ENCODE measurements at regions not wholly inside any gene's neighbourhood (a gene's known extent, or its start where the extent isn't known, plus 50 kb on each side); places are given as distances from the start of the nearest gene placed in this dataset.
"Not testable (repeated sequence)": the region's sequence is repeated elsewhere in the genome, so short reads cannot be mapped to it uniquely, and the experiment has no call there.

DNA sequence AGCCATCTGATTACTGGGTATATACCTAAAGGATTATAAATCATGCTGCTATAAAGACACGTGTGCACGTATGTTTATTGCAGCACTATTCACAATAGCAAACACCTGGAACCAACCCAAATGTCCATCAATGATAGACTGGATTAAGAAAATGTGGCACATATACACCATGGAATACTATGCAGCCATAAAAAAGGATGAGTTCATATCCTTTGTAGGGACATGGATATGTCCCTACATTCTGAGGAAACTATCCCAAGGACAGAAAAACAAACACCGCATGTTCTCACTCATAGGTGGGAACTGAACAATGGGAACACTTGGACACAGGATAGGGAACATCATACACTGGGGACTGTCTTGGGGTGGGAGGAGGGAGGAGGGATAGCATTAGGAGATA, 165.7 kb downstream of the CETN3 start:
- H3K4me1 ChIP-seq (replicated peaks in 1 of 4; ENCODE audit: control insufficient read depth in 3 of 4, insufficient read depth in 4 of 4, low read length in 3 of 4); H2BK120ac ChIP-seq (replicated peaks; ENCODE audit: low read depth, low read length); H4K8ac ChIP-seq (ENCODE audit: extremely low read depth, insufficient read depth, low read length); H3K9me3 ChIP-seq (ENCODE audit: insufficient read depth in 2 of 2, low read depth in 1 of 2, low read length in 1 of 2); H2BK12ac ChIP-seq (ENCODE audit: low read depth, low read length); H3K23ac ChIP-seq (ENCODE audit: insufficient read length); H2AFZ ChIP-seq (ENCODE audit: low read length); H2BK20ac ChIP-seq (ENCODE audit: low read length); H3K56ac ChIP-seq (replicated peaks; ENCODE audit: insufficient read length, low read depth, low read length); H4K91ac ChIP-seq (replicated peaks; ENCODE audit: insufficient read length, low read length); CTCF ChIA-PET (ENCODE audit: partially characterized antibody); H4K20me1 ChIP-seq (replicated peaks in 1 of 2; ENCODE audit: control insufficient read depth in 1 of 2, insufficient read depth in 2 of 2, low read length in 2 of 2); H3K4me2 ChIP-seq (ENCODE audit: insufficient read depth in 1 of 2, low read depth in 2 of 2, low read length in 2 of 2); DNase-seq (ENCODE audit: low read depth in 1 of 2, low spot score in 2 of 2); H3K18ac ChIP-seq (ENCODE audit: extremely low read depth, low read length); H3K4me3 ChIP-seq (ENCODE audit: extremely low read depth in 1 of 4, insufficient read depth in 2 of 4, low read depth in 3 of 4, low read length in 4 of 4); H3K79me2 ChIP-seq (ENCODE audit: control insufficient read depth in 1 of 2, insufficient read depth in 2 of 2, low read length in 2 of 2); H3K9ac ChIP-seq (replicated peaks in 1 of 4; ENCODE audit: extremely low read depth in 1 of 4, low read depth in 3 of 4, low read length in 3 of 4); FAIRE-seq; H3K27ac ChIP-seq (ENCODE audit: low read depth, low read length); H3K23me2 ChIP-seq (ENCODE audit: low read depth, low read length); H3K36me3 ChIP-seq (ENCODE audit: control insufficient read depth in 2 of 4, insufficient read depth in 4 of 4, low read length in 3 of 4); POLR2A ChIA-PET (ENCODE audit: partially characterized antibody); H3K4ac ChIP-seq (replicated peaks; ENCODE audit: insufficient read length, low read depth, low read length); H3K27me3 ChIP-seq (replicated peaks in 1 of 4; ENCODE audit: control insufficient read depth in 3 of 4, extremely low read depth in 1 of 4, insufficient read depth in 3 of 4, low read length in 3 of 4); H2BK15ac ChIP-seq (ENCODE audit: low read length); H3K14ac ChIP-seq (ENCODE audit: insufficient read length); H2BK5ac ChIP-seq (ENCODE audit: low read depth, low read length); H3K79me1 ChIP-seq (ENCODE audit: low read depth, low read length); H2AK5ac ChIP-seq (ENCODE audit: low read depth, low read length); H4K5ac ChIP-seq (ENCODE audit: insufficient read length, low read depth, low read length): not testable (repeated sequence)
- 93% methylated on average over 3 of the region's 3 CpGs; no CpG with 5 or more reads in 1 of the 2 experiments for WGBS, 2 experiments (ENCODE audit: extremely low coverage in 1 of 2, insufficient coverage in 1 of 2, insufficient read length in 1 of 2, insufficient replicate concordance in 2 of 2, low coverage in 1 of 2, low lambda C conversion rate in 2 of 2, missing lambda C conversion rate in 1 of 2)
